Natural killer cell (primary cell): ENCODE measurements at regions not wholly inside any gene's neighbourhood (a gene's known extent, or its start where the extent isn't known, plus 50 kb on each side); places are given as distances from the start of the nearest gene placed in this dataset.

Experiments used
- ATAC-seq, 3 donors: fragments of 150-1000 bp in 2 of 3; fragments of 200-7000 bp in 1 of 3; cut with Tn5 transposase; 1 replicate in 1 of 3; 2 replicates in 2 of 3; pipeline ENCODE4 v1.10.0; 2021; ENCODE audit warnings: mild to moderate bottlenecking in 2 of 3, moderate library complexity in 2 of 3
- DNase-seq, 2 donors: peaks; one replicate each; pipeline versions ENCODE4 v3.0.0 to v3.0.0-alpha.2; 2013 to 2021; ENCODE audit warnings: mixed read lengths in 1 of 2
- H3K27ac ChIP-seq: one replicate; pipeline ENCODE4 v1.5.1; 2013; ENCODE audit warnings: mild to moderate bottlenecking, low read length
- H3K27me3 ChIP-seq: one replicate; pipeline ENCODE4 v1.6.1; 2013; ENCODE audit warnings: low read length; ENCODE audit not compliant: control insufficient read depth, insufficient read depth
- H3K36me3 ChIP-seq: one replicate; pipeline ENCODE4 v1.6.1; 2013; ENCODE audit warnings: low read length; ENCODE audit not compliant: control insufficient read depth, insufficient read depth
- H3K4me1 ChIP-seq: one replicate; pipeline ENCODE4 v1.6.1; 2013; ENCODE audit warnings: low read length; ENCODE audit not compliant: control insufficient read depth, insufficient read depth
- H3K4me3 ChIP-seq: one replicate; pipeline ENCODE4 v1.5.1; 2013; ENCODE audit warnings: low read length
- H3K9me3 ChIP-seq: one replicate; pipeline ENCODE4 v1.6.1; 2013; ENCODE audit warnings: low read length; ENCODE audit not compliant: control insufficient read depth, insufficient read depth
- H3K27ac Mint-ChIP-seq, 2 donors: one replicate each; pipeline ENCODE4 v1.8.0; 2022; ENCODE audit warnings: mild to moderate bottlenecking in 2 of 2, mixed read lengths in 2 of 2, moderate library complexity in 1 of 2
- H3K27me3 Mint-ChIP-seq, 2 donors: one replicate each; pipeline ENCODE4 v1.8.0; 2022; ENCODE audit warnings: low read depth in 2 of 2, mixed read lengths in 2 of 2
- H3K36me3 Mint-ChIP-seq: one replicate; pipeline ENCODE4 v1.8.0; 2022; ENCODE audit warnings: mixed read lengths
- H3K4me1 Mint-ChIP-seq, 2 donors: one replicate each; pipeline ENCODE4 v1.8.0; 2022; ENCODE audit warnings: mixed read lengths in 2 of 2
- H3K4me3 Mint-ChIP-seq: one replicate; pipeline ENCODE4 v1.8.0; 2022; ENCODE audit warnings: mild to moderate bottlenecking, moderate library complexity, mixed read lengths
- H3K9me3 Mint-ChIP-seq, 2 donors: one replicate each; pipeline ENCODE4 v1.8.0; 2022; ENCODE audit warnings: mixed read lengths in 2 of 2
- CTCF ChIP-seq: fragments of 200-600 bp; IDR thresholded peaks from one replicate; pipeline ENCODE4 v1.8.0; 2022; ENCODE audit warnings: antibody characterized with exemption
- WGBS: methylation state at CpG from one replicate; pipeline ENCODE4 v1.1.7; 2013; ENCODE audit warnings: missing lambda C conversion rate; ENCODE audit not compliant: insufficient coverage; 5-methylcytosine and 5-hydroxymethylcytosine counted together
- intact Hi-C: fragments of 100-400 bp; cut with micrococcal nuclease; formaldehyde crosslinking; loops from one replicate; pipeline ENCODE4 v1.14.2; 2022

GRCh38 chr20:4613184-4613583 is 73.1 kb upstream of the PRNP start:
- Mint-ChIP-seq H3K27me3 (peaks cover 0 to 1% of the 10 kb centered on the region in 2 donors), H3K27ac (no peak overlapping the region), H3K9me3 (no peaks in the 10 kb centered on the region), H3K4me1 (peaks cover 0 to 9% of the 10 kb centered on the region in 2 donors), H3K36me3 (no peaks in the 10 kb centered on the region), H3K4me3 (no peak overlapping the region)
- H3K27ac ChIP-seq: no peak overlapping the region
- H3K9me3 ChIP-seq: no peaks in the 10 kb centered on the region
- H3K27me3 ChIP-seq: no peaks in the 10 kb centered on the region
- TF ChIP-seq CTCF: no peak
- intact Hi-C loops: no loop called here
- no peak overlapping the region for H3K4me3 ChIP-seq
- WGBS: 76% methylated on average over 3 of the region's 6 CpGs
- DNase-seq (no peak), ATAC-seq (no peak)
- H3K36me3 ChIP-seq: no peaks in the 10 kb centered on the region
- H3K4me1 ChIP-seq: no peaks in the 10 kb centered on the region

- no peak overlapping the region for H3K27ac ChIP-seq
- ATAC-seq (no peak), DNase-seq (no peak)
- H3K9me3 Mint-ChIP-seq: no peaks in the 10 kb centered on the region
- no peak overlapping the region for H3K4me3 ChIP-seq
- H3K4me3 Mint-ChIP-seq: no peak overlapping the region
- no peaks in the 10 kb centered on the region for H3K27me3 ChIP-seq
- H3K36me3 Mint-ChIP-seq: no peaks in the 10 kb centered on the region
- intact Hi-C loops: no loop called here
- WGBS: 95% methylated on average over 9 of the region's 9 CpGs
- H3K4me1 Mint-ChIP-seq: peaks cover 5 to 13% of the 10 kb centered on the region in 2 donors
- H3K27ac Mint-ChIP-seq: no peak overlapping the region
- peaks cover 4% of the 10 kb centered on the region for H3K4me1 ChIP-seq
- H3K9me3 ChIP-seq: no peaks in the 10 kb centered on the region
- TF ChIP-seq CTCF: no peak
- no peaks in the 10 kb centered on the region for H3K36me3 ChIP-seq
- peaks cover 3 to 13% of the 10 kb centered on the region in 2 donors for H3K27me3 Mint-ChIP-seq
These were observed 75.4 kb upstream of the PRNP start for GRCh38 chr20:4610871-4611270.

- Mint-ChIP-seq H3K36me3 (no peaks in the 10 kb centered on the region), H3K4me1 (peaks cover 5 to 13% of the 10 kb centered on the region in 2 donors), H3K27ac (no peak overlapping the region), H3K9me3 (no peaks in the 10 kb centered on the region), H3K27me3 (peaks cover 5 to 27% of the 10 kb centered on the region in 2 donors), H3K4me3 (no peak overlapping the region)
- Histone ChIP-seq H3K4me1 (peaks cover 4% of the 10 kb centered on the region), H3K27me3 (no peaks in the 10 kb centered on the region), H3K9me3 (no peaks in the 10 kb centered on the region), H3K36me3 (no peaks in the 10 kb centered on the region), H3K27ac (no peak overlapping the region), H3K4me3 (no peak overlapping the region)
- no peak for TF ChIP-seq CTCF
- WGBS: 89% methylated on average over 4 of the region's 5 CpGs
- DNase-seq: no peak
- ATAC-seq: no peak
- intact Hi-C loops: loop anchor here (10.0 kb wide), 1 partner anchor 345 kb away; no protein-coding TSS in a partner anchor
These were observed 76.7 kb upstream of the PRNP start for GRCh38 chr20:4609511-4609910.

- H3K27ac Mint-ChIP-seq: no peak overlapping the region
- H3K4me1 ChIP-seq: peaks cover 4% of the 10 kb centered on the region
- no peaks in the 10 kb centered on the region for H3K27me3 ChIP-seq
- H3K36me3 ChIP-seq: no peaks in the 10 kb centered on the region
- no peak overlapping the region for H3K4me3 ChIP-seq
- ATAC-seq (no peak), DNase-seq (no peak)
- H3K9me3 ChIP-seq: no peaks in the 10 kb centered on the region
- intact Hi-C loops: loop anchor here (10.0 kb wide), 1 partner anchor 346 kb away; no protein-coding TSS in a partner anchor
- 82% methylated on average over 6 of the region's 6 CpGs for WGBS
- H3K27me3 Mint-ChIP-seq: peaks cover 5 to 29% of the 10 kb centered on the region in 2 donors
- H3K4me1 Mint-ChIP-seq: peaks cover 5 to 8% of the 10 kb centered on the region in 2 donors
- H3K4me3 Mint-ChIP-seq: no peak overlapping the region
- no peaks in the 10 kb centered on the region for H3K36me3 Mint-ChIP-seq
- no peak for TF ChIP-seq CTCF
- H3K27ac ChIP-seq: no peak overlapping the region
- H3K9me3 Mint-ChIP-seq: no peaks in the 10 kb centered on the region
These were observed 77.4 kb upstream of the PRNP start for GRCh38 chr20:4608861-4609260.
